ENCODE measurements at regions not wholly inside any gene's neighbourhood (a gene's known extent, or its start where the extent isn't known, plus 50 kb on each side); places are given as distances from the start of the nearest gene placed in this dataset.

DNA sequence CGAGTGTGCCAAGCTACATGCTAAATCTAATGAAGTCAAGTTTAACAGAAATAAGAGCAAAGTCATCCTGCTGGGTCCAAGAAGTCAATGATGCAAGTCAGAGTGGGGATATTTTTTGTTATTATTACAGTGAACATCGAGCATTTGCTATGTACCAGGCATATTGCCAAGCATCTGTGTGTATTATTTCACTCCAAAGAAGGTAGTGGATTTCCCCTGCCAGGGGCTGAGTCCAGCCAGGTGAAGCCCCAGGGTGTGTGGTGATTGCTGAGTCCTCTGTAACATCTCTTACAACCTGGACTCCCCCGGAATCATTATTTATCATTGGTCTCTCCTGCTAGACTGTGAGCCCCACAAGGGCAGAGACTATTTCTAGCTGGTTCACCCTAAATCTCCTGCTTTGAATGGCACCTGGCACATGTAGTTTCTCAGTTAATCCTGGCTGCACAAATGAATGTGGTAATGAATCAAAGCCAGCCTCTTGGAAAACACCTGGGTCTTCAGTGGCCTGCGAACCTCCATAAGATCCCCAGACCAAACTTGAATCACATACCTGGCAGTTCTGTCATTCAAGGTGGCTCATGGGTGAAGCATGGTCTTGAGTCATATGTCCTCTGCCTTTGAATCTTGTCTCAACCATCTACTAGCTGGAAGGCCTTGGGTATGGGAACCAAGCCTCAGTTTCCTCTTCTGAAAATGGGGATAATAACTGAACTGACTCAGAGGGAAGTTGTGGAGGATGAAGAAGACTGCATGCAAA lies 549.2 kb downstream of the MIAT start:
- TF ChIP-seq, protein P1, sequence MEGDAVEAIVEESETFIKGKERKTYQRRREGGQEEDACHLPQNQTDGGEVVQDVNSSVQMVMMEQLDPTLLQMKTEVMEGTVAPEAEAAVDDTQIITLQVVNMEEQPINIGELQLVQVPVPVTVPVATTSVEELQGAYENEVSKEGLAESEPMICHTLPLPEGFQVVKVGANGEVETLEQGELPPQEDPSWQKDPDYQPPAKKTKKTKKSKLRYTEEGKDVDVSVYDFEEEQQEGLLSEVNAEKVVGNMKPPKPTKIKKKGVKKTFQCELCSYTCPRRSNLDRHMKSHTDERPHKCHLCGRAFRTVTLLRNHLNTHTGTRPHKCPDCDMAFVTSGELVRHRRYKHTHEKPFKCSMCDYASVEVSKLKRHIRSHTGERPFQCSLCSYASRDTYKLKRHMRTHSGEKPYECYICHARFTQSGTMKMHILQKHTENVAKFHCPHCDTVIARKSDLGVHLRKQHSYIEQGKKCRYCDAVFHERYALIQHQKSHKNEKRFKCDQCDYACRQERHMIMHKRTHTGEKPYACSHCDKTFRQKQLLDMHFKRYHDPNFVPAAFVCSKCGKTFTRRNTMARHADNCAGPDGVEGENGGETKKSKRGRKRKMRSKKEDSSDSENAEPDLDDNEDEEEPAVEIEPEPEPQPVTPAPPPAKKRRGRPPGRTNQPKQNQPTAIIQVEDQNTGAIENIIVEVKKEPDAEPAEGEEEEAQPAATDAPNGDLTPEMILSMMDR (IDR thresholded peaks at IDR 0.05; ENCODE audit: low read depth, low read length), result no peak
- TF ChIP-seq POLR2A (IDR thresholded peaks at IDR 0.05; ENCODE audit: extremely low read depth, insufficient read length) (no peak), MYC (IDR thresholded peaks at IDR 0.05; ENCODE audit: low read depth, low read length) (no peak)
- TF ChIP-seq, protein P2, sequence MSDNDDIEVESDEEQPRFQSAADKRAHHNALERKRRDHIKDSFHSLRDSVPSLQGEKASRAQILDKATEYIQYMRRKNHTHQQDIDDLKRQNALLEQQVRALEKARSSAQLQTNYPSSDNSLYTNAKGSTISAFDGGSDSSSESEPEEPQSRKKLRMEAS (IDR thresholded peaks at IDR 0.05; ENCODE audit: low read depth, low read length), result no peak

Measured in NB4 (cell line).